Esophagus (tissue), 2 donors: ENCODE measurements at regions not wholly inside any gene's neighbourhood (a gene's known extent, or its start where the extent isn't known, plus 50 kb on each side); places are given as distances from the start of the nearest gene placed in this dataset.

Source experiments
- H3K27ac ChIP-seq, 2 donors: one replicate each; pipeline ENCODE4 v1.5.1; 2013; ENCODE audit warnings: low read depth in 2 of 2, mild to moderate bottlenecking in 2 of 2, inconsistent platforms in 1 of 2, low read length in 1 of 2, moderate library complexity in 1 of 2
- H3K27me3 ChIP-seq, 2 donors: one replicate each; pipeline ENCODE4 v1.6.1; 2013; ENCODE audit warnings: low read length in 2 of 2, control low read depth in 1 of 2, mild to moderate bottlenecking in 1 of 2; ENCODE audit not compliant: insufficient read depth in 2 of 2, control insufficient read depth in 1 of 2
- H3K36me3 ChIP-seq, 2 donors: one replicate each; pipeline ENCODE4 v1.6.1; 2013; ENCODE audit warnings: low read length in 1 of 2; ENCODE audit not compliant: control insufficient read depth in 2 of 2, insufficient read depth in 2 of 2
- H3K4me1 ChIP-seq, 2 donors: one replicate each; pipeline ENCODE4 v1.6.1; 2013; ENCODE audit warnings: low read length in 1 of 2; ENCODE audit not compliant: control insufficient read depth in 2 of 2, insufficient read depth in 2 of 2
- H3K4me3 ChIP-seq, 2 donors: one replicate each; pipeline ENCODE4 v1.5.1; 2013; ENCODE audit warnings: low read length in 2 of 2, mild to moderate bottlenecking in 2 of 2, low read depth in 1 of 2, moderate library complexity in 1 of 2
- H3K9me3 ChIP-seq, 2 donors: one replicate each; pipeline ENCODE4 v1.6.1; 2013; ENCODE audit warnings: mild to moderate bottlenecking in 2 of 2, low read depth in 1 of 2, low read length in 1 of 2, moderate library complexity in 1 of 2; ENCODE audit not compliant: control insufficient read depth in 2 of 2, insufficient read depth in 1 of 2
- WGBS, 2 donors: extraction: QIAGEN DNeasy Blood & Tissue Kit; methylation state at CpG; one replicate each; pipeline ENCODE4 v1.1.7; 2013; 5-methylcytosine and 5-hydroxymethylcytosine counted together
- donor health status: healthy with polysubstance abuse.
- donor health status: Bipolar disorder and iron deficiency.

DNA sequence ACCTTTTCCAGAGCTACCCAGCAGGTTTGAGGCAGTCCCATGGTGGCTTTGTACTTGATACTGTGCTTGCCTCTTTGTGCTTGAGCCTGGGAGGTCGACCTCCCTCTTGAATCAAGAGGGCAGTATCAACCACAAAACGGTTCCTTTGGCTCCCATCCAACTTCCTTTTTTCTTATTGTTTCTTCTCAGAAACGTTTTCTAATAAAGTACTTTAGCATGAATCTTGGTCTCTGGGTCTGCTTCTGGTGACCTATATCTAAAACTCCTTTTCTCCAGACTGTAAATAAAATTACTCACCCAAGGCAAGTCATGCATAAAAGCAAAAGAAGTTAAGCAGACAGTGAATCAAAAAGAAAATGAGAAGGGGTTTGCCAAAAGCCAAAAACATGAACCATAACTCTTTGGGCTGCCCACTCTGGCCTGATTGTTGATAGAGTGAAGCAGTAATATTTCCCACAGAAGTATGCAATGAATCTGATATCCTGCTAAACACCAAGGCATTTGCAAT is 112.2 kb upstream of the SLC4A7 start:
- H3K36me3 ChIP-seq, result no peaks in the 10 kb centered on the region
- H3K4me3 ChIP-seq, result no peak overlapping the region
- peaks cover 0 to 4% of the 10 kb centered on the region in 2 donors for H3K9me3 ChIP-seq
- H3K4me1 ChIP-seq, result no peaks in the 10 kb centered on the region
- H3K27ac ChIP-seq, result no peak overlapping the region
- H3K27me3 ChIP-seq, result no peaks in the 10 kb centered on the region
- 7 to 12% methylated on average over 3 of the region's 3 CpGs for WGBS, 2 donors

GRCh38 chr3:27594096-27594690 is 110.0 kb upstream of the SLC4A7 start:
- H3K9me3 ChIP-seq, result no peaks in the 10 kb centered on the region
- WGBS, 2 donors, result 31 to 36% methylated on average over 1 of the region's 1 CpG
- no peaks in the 10 kb centered on the region for H3K27me3 ChIP-seq
- H3K27ac ChIP-seq, result peak overlapping the region in 1 of 2 donors; percentile 11
- no peak overlapping the region for H3K4me3 ChIP-seq
- no peaks in the 10 kb centered on the region for H3K36me3 ChIP-seq
- H3K4me1 ChIP-seq, result no peaks in the 10 kb centered on the region

- H3K9me3 ChIP-seq, result no peaks in the 10 kb centered on the region
- no peak overlapping the region for H3K27ac ChIP-seq
- H3K4me1 ChIP-seq, result no peaks in the 10 kb centered on the region
- 88% methylated on average over 2 of the region's 2 CpGs for WGBS, 2 donors
- no peaks in the 10 kb centered on the region for H3K36me3 ChIP-seq
- H3K27me3 ChIP-seq, result no peaks in the 10 kb centered on the region
- no peak overlapping the region for H3K4me3 ChIP-seq
These were observed 109.0 kb upstream of the SLC4A7 start for GRCh38 chr3:27593173-27593572.

- no peaks in the 10 kb centered on the region for H3K9me3 ChIP-seq
- H3K27me3 ChIP-seq, result no peaks in the 10 kb centered on the region
- peak overlapping the region; percentile 31 to 48 for H3K27ac ChIP-seq
- no peak overlapping the region for H3K4me3 ChIP-seq
- 41 to 43% methylated on average over 7 of the region's 7 CpGs for WGBS, 2 donors
- H3K4me1 ChIP-seq, result no peaks in the 10 kb centered on the region
- no peaks in the 10 kb centered on the region for H3K36me3 ChIP-seq
These were observed 107.4 kb upstream of the SLC4A7 start for GRCh38 chr3:27591312-27592210.

GRCh38 chr3:27590437-27591298 is 106.5 kb upstream of the SLC4A7 start:
- Histone ChIP-seq H3K27me3 (no peaks in the 10 kb centered on the region), H3K27ac (peak overlapping the region in 1 of 2 donors; percentile 81), H3K36me3 (no peaks in the 10 kb centered on the region), H3K4me1 (no peaks in the 10 kb centered on the region), H3K4me3 (no peak overlapping the region), H3K9me3 (no peaks in the 10 kb centered on the region)
- 9 to 23% methylated on average over 5 of the region's 5 CpGs for WGBS, 2 donors

- H3K27me3 ChIP-seq, result no peaks in the 10 kb centered on the region
- no peak overlapping the region for H3K4me3 ChIP-seq
- peak overlapping the region in 1 of 2 donors; percentile 34 for H3K27ac ChIP-seq
- H3K36me3 ChIP-seq, result no peaks in the 10 kb centered on the region
- no peaks in the 10 kb centered on the region for H3K9me3 ChIP-seq
- WGBS, 2 donors, result 84 to 86% methylated on average over 1 of the region's 1 CpG
- H3K4me1 ChIP-seq, result no peaks in the 10 kb centered on the region
These were observed 105.6 kb upstream of the SLC4A7 start for GRCh38 chr3:27589795-27590194.

GRCh38 chr3:27585429-27585828 is 101.2 kb upstream of the SLC4A7 start:
- no peaks in the 10 kb centered on the region for H3K27me3 ChIP-seq
- no peak overlapping the region for H3K4me3 ChIP-seq
- no peaks in the 10 kb centered on the region for H3K4me1 ChIP-seq
- H3K27ac ChIP-seq, result peak overlapping the region; percentile 20 to 79
- WGBS, 2 donors, result 36 to 47% methylated on average over 3 of the region's 3 CpGs
- no peaks in the 10 kb centered on the region for H3K36me3 ChIP-seq
- no peaks in the 10 kb centered on the region for H3K9me3 ChIP-seq

DNA sequence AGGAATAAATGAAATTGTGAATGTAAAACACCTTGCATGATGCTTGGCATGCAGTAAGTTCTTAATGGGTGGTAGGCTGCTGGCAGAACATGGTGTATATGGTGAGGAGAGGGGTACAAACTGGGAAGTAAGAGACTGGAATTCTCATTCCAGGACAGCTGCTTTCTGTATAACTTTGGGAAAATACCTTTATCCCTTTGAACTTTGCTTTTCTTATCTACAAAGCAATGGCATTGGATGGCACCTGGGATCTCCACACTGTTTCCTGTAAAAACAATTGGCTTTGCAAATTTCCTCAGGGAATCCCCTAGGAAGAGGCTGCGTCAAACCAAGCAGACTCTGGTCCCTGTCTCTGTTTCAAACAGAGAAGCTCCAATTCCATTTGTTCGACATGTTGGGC is 100.7 kb upstream of the SLC4A7 start:
- peak overlapping the region; percentile 44 to 79 for H3K27ac ChIP-seq
- 40 to 41% methylated on average over 2 of the region's 2 CpGs for WGBS, 2 donors

GRCh38 chr3:27581852-27582251 is 97.7 kb upstream of the SLC4A7 start:
- WGBS, 2 donors, result 73 to 79% methylated on average over 3 of the region's 3 CpGs
- no peaks in the 10 kb centered on the region for H3K36me3 ChIP-seq
- H3K4me1 ChIP-seq, result peaks cover 0 to 2% of the 10 kb centered on the region in 2 donors
- no peaks in the 10 kb centered on the region for H3K27me3 ChIP-seq
- H3K27ac ChIP-seq, result no peak overlapping the region
- no peak overlapping the region for H3K4me3 ChIP-seq
- no peaks in the 10 kb centered on the region for H3K9me3 ChIP-seq

More for the DNA sequence above, 100.7 kb upstream of the SLC4A7 start:
- Histone ChIP-seq H3K36me3 (no peaks in the 10 kb centered on the region), H3K4me3 (no peak overlapping the region), H3K27me3 (no peaks in the 10 kb centered on the region), H3K4me1 (no peaks in the 10 kb centered on the region), H3K9me3 (no peaks in the 10 kb centered on the region)
